OCI-LY3 (cell line): ENCODE measurements at regions not wholly inside any gene's neighbourhood (a gene's known extent, or its start where the extent isn't known, plus 50 kb on each side); places are given as distances from the start of the nearest gene placed in this dataset.

ENCODE experiments used
- H2AFZ ChIP-seq: fragments of 200-600, 300-600 bp; shearing (Covaris generic); 2 replicates; pipeline ENCODE4 v1.6.0; 2014; ENCODE audit warnings: antibody characterized with exemption, low read depth, low read length
- H3K27ac ChIP-seq: fragments of 200-600, 300-600 bp; sonication (generic); 2 replicates; pipeline ENCODE4 v1.5.1; 2014; ENCODE audit warnings: mild to moderate bottlenecking, low read length, moderate library complexity, mixed read lengths
- H3K27me3 ChIP-seq: fragments of 200-600, 300-600 bp; sonication (generic); 2 replicates; pipeline ENCODE4 v1.6.1; 2014; ENCODE audit warnings: low read depth, low read length, mixed read lengths
- H3K36me3 ChIP-seq: fragments of 200-600, 300-600 bp; sonication (generic); replicated peaks from 2 replicates; pipeline ENCODE3; 2014; ENCODE audit warnings: low read depth, low read length, mixed read lengths
- H3K4me1 ChIP-seq: fragments of 300-600, 200-600 bp; sonication (generic); 2 replicates; pipeline ENCODE4 v1.6.1; 2014; ENCODE audit warnings: low read length, mixed read lengths
- H3K4me2 ChIP-seq: fragments of 200-600, 300-600 bp; sonication (generic); 2 replicates; pipeline ENCODE4 v1.6.1; 2014; ENCODE audit warnings: low read length, mixed read lengths
- H3K4me3 ChIP-seq: fragments of 300-600, 200-600 bp; sonication (generic); 2 replicates; pipeline ENCODE4 v1.5.1; 2014; ENCODE audit warnings: antibody characterized with exemption, mild to moderate bottlenecking, low read length, moderate library complexity
- H3K79me2 ChIP-seq: fragments of 300-600, 200-600 bp; shearing (Covaris generic); 2 replicates; pipeline ENCODE4 v1.6.1; 2014; ENCODE audit warnings: mild to moderate bottlenecking, low read length, mixed read lengths
- H3K9ac ChIP-seq: fragments of 300-600, 200-600 bp; shearing (Covaris generic); 2 replicates; pipeline ENCODE4 v1.6.0; 2014; ENCODE audit warnings: mild to moderate bottlenecking, low read length, moderate library complexity
- H3K9me3 ChIP-seq: fragments of 200-600, 300-600 bp; shearing (Covaris generic); 2 replicates; pipeline ENCODE4 v1.6.1; 2014; ENCODE audit warnings: low read length, mixed read lengths; ENCODE audit not compliant: insufficient read depth
- H4K20me1 ChIP-seq: fragments of 200-600, 300-600 bp; sonication (generic); 2 replicates; pipeline ENCODE4 v1.6.1; 2016; ENCODE audit warnings: low read length, mixed read lengths; ENCODE audit not compliant: insufficient read depth
- CTCF ChIP-seq: fragments of 200-600, 300-600 bp; sonication (generic); IDR thresholded peaks from 2 replicates; pipeline ENCODE4 v1.5.1; 2014; ENCODE audit warnings: antibody characterized with exemption, low read length, low read depth
- EZH2phosphoT487 ChIP-seq: fragments of 200-600 bp; shearing (Covaris generic); IDR thresholded peaks from 2 replicates; pipeline ENCODE4 v1.6.1; 2018; ENCODE audit warnings: antibody characterized with exemption, mixed run types, low read depth

- H3K27me3 ChIP-seq, result 0 out of 2 replicates have a peak, but pooled peaks cover 6% of the 10 kb centered on the region
- H3K27ac ChIP-seq, result no peak overlapping the region
- H3K9me3 ChIP-seq, result no peaks in the 10 kb centered on the region
- H3K9ac ChIP-seq, result no peak overlapping the region
- H3K4me1 ChIP-seq, result no peaks in the 10 kb centered on the region
- no peaks in the 10 kb centered on the region for H3K36me3 ChIP-seq
- TF ChIP-seq CTCF, result no peak
- TF ChIP-seq EZH2phosphoT487, result no peak
- H3K4me2 ChIP-seq, result no peak overlapping the region
- H3K79me2 ChIP-seq, result no peaks in the 10 kb centered on the region
- no peak overlapping the region for H2AFZ ChIP-seq
- H4K20me1 ChIP-seq, result no peaks in the 10 kb centered on the region
- no peak overlapping the region for H3K4me3 ChIP-seq
Observed at GRCh38 chr2:120822933-120823332, 87.3 kb downstream of the GLI2 start.

- no peaks in the 10 kb centered on the region for H4K20me1 ChIP-seq
- no peak overlapping the region for H2AFZ ChIP-seq
- H3K9me3 ChIP-seq, result no peaks in the 10 kb centered on the region
- no peak overlapping the region for H3K9ac ChIP-seq
- no peaks in the 10 kb centered on the region for H3K4me1 ChIP-seq
- H3K27me3 ChIP-seq, result 0 out of 2 replicates have a peak, but pooled peaks cover 6% of the 10 kb centered on the region
- H3K36me3 ChIP-seq, result no peaks in the 10 kb centered on the region
- no peak overlapping the region for H3K4me2 ChIP-seq
- H3K4me3 ChIP-seq, result no peak overlapping the region
- no peak overlapping the region for H3K27ac ChIP-seq
- no peaks in the 10 kb centered on the region for H3K79me2 ChIP-seq
- TF ChIP-seq CTCF, result no peak
- TF ChIP-seq EZH2phosphoT487, result no peak
Observed at GRCh38 chr2:120823551-120823950, 87.9 kb downstream of the GLI2 start.

- Histone ChIP-seq H4K20me1 (no peaks in the 10 kb centered on the region), H3K4me3 (no peak overlapping the region), H3K9ac (no peak overlapping the region), H3K79me2 (no peaks in the 10 kb centered on the region), H3K4me2 (no peak overlapping the region), H3K27ac (no peak overlapping the region), H3K27me3 (0 out of 2 replicates have a peak, but pooled peaks cover 6% of the 10 kb centered on the region), H3K4me1 (no peaks in the 10 kb centered on the region), H2AFZ (no peak overlapping the region), H3K36me3 (no peaks in the 10 kb centered on the region), H3K9me3 (no peaks in the 10 kb centered on the region)
- TF ChIP-seq EZH2phosphoT487 (no peak), CTCF (no peak)
Observed at GRCh38 chr2:120824246-120824645, 88.6 kb downstream of the GLI2 start.

GRCh38 chr2:120825370-120826259 lies 89.9 kb downstream of the GLI2 start:
- no peaks in the 10 kb centered on the region for H3K79me2 ChIP-seq
- TF ChIP-seq EZH2phosphoT487, result no peak
- TF ChIP-seq CTCF, result no peak

More at GRCh38 chr2:120825370-120826259, 89.9 kb downstream of the GLI2 start:
- H3K9me3 ChIP-seq, result no peaks in the 10 kb centered on the region
- no peak overlapping the region for H3K27ac ChIP-seq
- no peak overlapping the region for H3K4me2 ChIP-seq
- H3K36me3 ChIP-seq, result no peaks in the 10 kb centered on the region
- no peaks in the 10 kb centered on the region for H4K20me1 ChIP-seq
- no peak overlapping the region for H3K4me3 ChIP-seq
- H3K4me1 ChIP-seq, result no peaks in the 10 kb centered on the region
- H2AFZ ChIP-seq, result no peak overlapping the region
- H3K27me3 ChIP-seq, result 0 out of 2 replicates have a peak, but pooled peaks cover 6% of the 10 kb centered on the region
- no peak overlapping the region for H3K9ac ChIP-seq
